Trophoblast cell (in vitro differentiated cells and primary cell): ENCODE measurements at regions not wholly inside any gene's neighbourhood (a gene's known extent, or its start where the extent isn't known, plus 50 kb on each side); places are given as distances from the start of the nearest gene placed in this dataset.
A peak's percentile ranks its signal among the peaks of the same experiment; 100 is the strongest.

Experiments
- DNase-seq, 2 donors: peaks; one replicate each; pipeline ENCODE4 v3.0.0-alpha.2; 2016
- H2AFZ ChIP-seq: 2 replicates; pipeline ENCODE4 v1.6.1; 2013; ENCODE audit warnings: low read length, moderate library complexity, mild to moderate bottlenecking; ENCODE audit not compliant: insufficient read depth, poor library complexity
- H2AK5ac ChIP-seq: 2 replicates; pipeline ENCODE4 v1.6.1; 2013; ENCODE audit warnings: mild to moderate bottlenecking, low read length
- H2BK120ac ChIP-seq: 2 replicates; pipeline ENCODE4 v1.6.1; 2013; ENCODE audit warnings: low read length, mild to moderate bottlenecking, moderate library complexity; ENCODE audit not compliant: insufficient read depth, poor library complexity
- H2BK12ac ChIP-seq: 2 replicates; pipeline ENCODE4 v1.6.1; 2013; ENCODE audit warnings: mild to moderate bottlenecking, low read length, moderate library complexity
- H2BK5ac ChIP-seq: 2 replicates; pipeline ENCODE4 v1.6.1; 2013; ENCODE audit warnings: low read length, low read depth, moderate library complexity, mild to moderate bottlenecking; ENCODE audit not compliant: poor library complexity
- H3K14ac ChIP-seq: 2 replicates; pipeline ENCODE4 v1.6.1; 2013; ENCODE audit warnings: mild to moderate bottlenecking, low read length
- H3K18ac ChIP-seq: 2 replicates; pipeline ENCODE4 v1.6.1; 2013; ENCODE audit warnings: mild to moderate bottlenecking, low read length
- H3K23ac ChIP-seq: 2 replicates; pipeline ENCODE4 v1.6.1; 2013; ENCODE audit warnings: low read length
- H3K27ac ChIP-seq: 2 replicates; pipeline ENCODE4 v1.5.1; 2013; ENCODE audit warnings: low read depth, mild to moderate bottlenecking, inconsistent platforms, low read length, moderate library complexity
- H3K27me3 ChIP-seq: 2 replicates; pipeline ENCODE4 v1.6.1; 2013; ENCODE audit warnings: inconsistent platforms, mild to moderate bottlenecking, low read length, moderate library complexity; ENCODE audit not compliant: insufficient read depth
- H3K36me3 ChIP-seq, 2 experiments: 1 replicate in 1 of 2; 2 replicates in 1 of 2; pipeline ENCODE4 v1.6.1; 2013; ENCODE audit warnings: low read length in 2 of 2, mild to moderate bottlenecking in 2 of 2, moderate library complexity in 1 of 2; ENCODE audit not compliant: insufficient read depth in 2 of 2, control insufficient read depth in 1 of 2
- H3K4ac ChIP-seq: 2 replicates; pipeline ENCODE4 v1.6.1; 2013; ENCODE audit warnings: low read depth, mild to moderate bottlenecking, low read length, moderate library complexity
- H3K4me1 ChIP-seq, 2 experiments: 1 replicate in 1 of 2; 2 replicates in 1 of 2; pipeline ENCODE4 v1.6.1; 2013; ENCODE audit warnings: low read length in 2 of 2, mild to moderate bottlenecking in 2 of 2, moderate library complexity in 1 of 2; ENCODE audit not compliant: insufficient read depth in 2 of 2, control insufficient read depth in 1 of 2
- H3K4me2 ChIP-seq: 2 replicates; pipeline ENCODE4 v1.6.1; 2013; ENCODE audit warnings: inconsistent platforms, mild to moderate bottlenecking, low read length, moderate library complexity
- H3K4me3 ChIP-seq: 2 replicates; pipeline ENCODE4 v1.5.1; 2013; ENCODE audit warnings: mild to moderate bottlenecking, low read depth, low read length, inconsistent platforms
- H3K79me1 ChIP-seq: one replicate; pipeline ENCODE4 v1.6.1; 2013; ENCODE audit warnings: low read length
- H3K79me2 ChIP-seq: 2 replicates; pipeline ENCODE4 v1.6.1; 2013; ENCODE audit warnings: low read length, mild to moderate bottlenecking; ENCODE audit not compliant: control insufficient read depth, insufficient read depth, poor library complexity
- H3K9ac ChIP-seq: 2 replicates; pipeline ENCODE4 v1.6.1; 2013; ENCODE audit warnings: mild to moderate bottlenecking, low read length
- H3K9me3 ChIP-seq: 2 replicates; pipeline ENCODE4 v1.6.1; 2013; ENCODE audit warnings: low read depth, mild to moderate bottlenecking, control low read depth, inconsistent platforms, low read length; ENCODE audit not compliant: insufficient read depth
- H4K12ac ChIP-seq: 2 replicates; pipeline ENCODE4 v1.6.1; 2013; ENCODE audit warnings: low read depth, mild to moderate bottlenecking, low read length, moderate library complexity
- H4K8ac ChIP-seq: 2 replicates; pipeline ENCODE4 v1.6.1; 2013; ENCODE audit warnings: low read depth, mild to moderate bottlenecking, low read length, moderate library complexity
- H4K91ac ChIP-seq: one replicate; pipeline ENCODE4 v1.6.1; 2013; ENCODE audit warnings: low read depth, mild to moderate bottlenecking, low read length, moderate library complexity
- WGBS: extraction: QIAGEN DNeasy Blood & Tissue Kit; methylation state at CpG from one replicate; pipeline ENCODE4 v1.1.7; 2013; ENCODE audit warnings: missing lambda C conversion rate; ENCODE audit not compliant: insufficient read length, insufficient coverage; ENCODE audit errors: extremely low coverage; 5-methylcytosine and 5-hydroxymethylcytosine counted together

DNA sequence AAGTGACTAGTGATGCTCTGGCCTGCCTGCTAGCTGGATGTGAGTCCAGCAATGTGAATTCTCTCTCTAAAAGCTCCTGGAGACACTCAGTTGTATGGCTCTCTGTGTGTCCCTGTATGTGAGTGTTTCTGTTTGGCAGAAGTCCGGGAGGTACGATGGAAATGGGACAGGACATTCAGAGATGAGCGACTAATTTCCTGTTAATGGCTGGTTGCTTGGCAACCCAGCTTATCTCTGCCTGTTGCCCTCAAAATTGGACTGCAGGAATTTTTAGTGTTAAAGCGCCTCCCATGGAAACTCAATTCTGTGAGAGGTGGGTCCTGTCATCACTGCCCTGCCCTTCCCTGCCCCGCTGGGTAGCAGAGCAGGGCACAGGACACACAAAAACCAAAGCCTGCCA is 136.8 kb upstream of the LRFN2 start:
- Histone ChIP-seq H3K27me3 (no peaks in the 10 kb centered on the region), H2BK5ac (no peak overlapping the region), H4K91ac (no peak overlapping the region), H3K23ac (no peak overlapping the region), H3K4me3 (no peak overlapping the region), H2BK120ac (no peak overlapping the region), H3K4ac (no peak overlapping the region), H3K79me2 (no peaks in the 10 kb centered on the region), H3K18ac (no peak overlapping the region), H4K8ac (no peak overlapping the region), H3K27ac (no peak overlapping the region), H3K9ac (no peak overlapping the region), H3K79me1 (peaks cover 2% of the 10 kb centered on the region), H2AFZ (no peak overlapping the region), H3K14ac (no peak overlapping the region), H3K9me3 (no peaks in the 10 kb centered on the region), H3K4me2 (no peak overlapping the region), H3K4me1 (peaks cover 10 to 17% of the 10 kb centered on the region in 2 experiments), H4K12ac (no peak overlapping the region), H2AK5ac (no peak overlapping the region), H2BK12ac (no peak overlapping the region), H3K36me3 (no peaks in the 10 kb centered on the region)
- no peak for DNase-seq
- no CpG with 5 or more reads among the region's 5 CpGs for WGBS

DNA sequence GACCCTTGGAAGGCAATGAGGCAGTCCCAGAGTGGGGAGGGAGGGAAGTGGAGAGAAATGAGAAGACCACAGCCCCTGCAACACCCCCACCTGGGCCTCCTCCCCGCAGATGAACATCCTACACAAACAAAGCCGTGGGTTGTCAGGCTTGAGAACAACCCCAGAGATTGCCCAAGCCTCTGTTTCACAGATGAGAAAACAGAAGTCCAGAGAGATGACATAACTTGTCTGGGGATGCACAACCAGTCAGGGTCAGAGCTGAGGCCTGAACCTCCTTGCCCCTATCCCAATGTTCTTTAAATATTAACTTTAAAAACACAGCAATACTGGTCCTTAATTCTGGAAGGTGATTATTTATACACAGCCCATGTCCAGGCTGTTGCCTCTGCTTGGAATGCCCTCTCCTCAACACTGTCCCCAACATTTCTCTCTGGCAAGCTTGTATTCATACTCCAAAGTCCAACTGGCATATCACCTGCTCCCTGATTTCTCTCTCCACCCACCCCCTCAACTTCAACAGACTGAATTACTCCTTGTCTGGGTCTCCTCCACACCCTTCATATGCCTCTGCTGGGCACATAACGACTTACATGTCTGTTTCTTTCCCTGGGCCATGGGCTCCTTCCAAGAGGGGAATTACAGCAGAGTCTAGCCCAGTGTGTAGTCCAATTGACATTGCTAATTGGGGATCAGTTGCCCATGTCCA is 135.5 kb upstream of the LRFN2 start:
- Histone ChIP-seq H3K79me2 (no peaks in the 10 kb centered on the region), H3K79me1 (peaks cover 2% of the 10 kb centered on the region), H4K12ac (no peak overlapping the region), H3K4me3 (no peak overlapping the region), H3K14ac (no peak overlapping the region), H3K4me2 (no peak overlapping the region), H3K27me3 (no peaks in the 10 kb centered on the region), H4K8ac (no peak overlapping the region), H3K4me1 (peaks cover 6 to 14% of the 10 kb centered on the region in 2 experiments), H2BK12ac (no peak overlapping the region), H2BK120ac (no peak overlapping the region), H3K4ac (no peak overlapping the region), H3K23ac (no peak overlapping the region), H3K27ac (no peak overlapping the region), H2BK5ac (no peak overlapping the region), H2AK5ac (no peak overlapping the region), H3K9me3 (no peaks in the 10 kb centered on the region), H3K36me3 (no peaks in the 10 kb centered on the region), H3K18ac (no peak overlapping the region), H4K91ac (no peak overlapping the region), H2AFZ (no peak overlapping the region), H3K9ac (no peak overlapping the region)
- DNase-seq, result no peak
- no CpG with 5 or more reads among the region's 3 CpGs for WGBS

DNA sequence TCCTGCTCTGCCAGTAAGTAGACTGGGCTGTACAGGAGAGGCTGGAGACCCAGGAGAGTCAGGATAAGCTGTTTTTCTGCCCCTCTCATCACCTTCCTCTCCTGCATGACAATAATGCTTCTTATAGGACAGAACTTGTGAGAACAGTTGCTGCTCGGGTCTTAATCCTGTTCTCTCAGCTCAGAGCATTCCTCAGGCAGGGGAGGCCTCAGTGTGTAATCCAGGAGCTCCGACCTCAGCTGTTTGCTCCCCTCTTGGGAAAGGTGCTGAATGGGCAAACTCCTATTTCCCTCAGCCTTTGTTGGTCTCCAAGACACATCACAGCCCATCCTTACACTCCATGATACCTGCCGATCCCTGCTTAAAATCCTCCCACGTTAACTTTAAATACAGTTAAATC is 134.9 kb upstream of the LRFN2 start:
- Histone ChIP-seq H3K14ac (no peak overlapping the region), H3K79me1 (peaks cover 2% of the 10 kb centered on the region), H2BK120ac (no peak overlapping the region), H3K18ac (no peak overlapping the region), H2BK12ac (peak overlapping the region; percentile 39), H3K36me3 (no peaks in the 10 kb centered on the region), H2AFZ (no peak overlapping the region), H3K23ac (no peak overlapping the region), H3K27ac (no peak overlapping the region), H4K8ac (no peak overlapping the region), H3K27me3 (no peaks in the 10 kb centered on the region), H4K12ac (no peak overlapping the region), H3K4me1 (peaks cover 6 to 14% of the 10 kb centered on the region in 2 experiments), H3K79me2 (no peaks in the 10 kb centered on the region), H3K9me3 (no peaks in the 10 kb centered on the region), H3K4ac (no peak overlapping the region), H3K4me2 (no peak overlapping the region), H2BK5ac (no peak overlapping the region), H3K4me3 (no peak overlapping the region), H3K9ac (no peak overlapping the region), H2AK5ac (no peak overlapping the region), H4K91ac (no peak overlapping the region)
- no CpG with 5 or more reads among the region's 4 CpGs for WGBS
- DNase-seq, result no peak

DNA sequence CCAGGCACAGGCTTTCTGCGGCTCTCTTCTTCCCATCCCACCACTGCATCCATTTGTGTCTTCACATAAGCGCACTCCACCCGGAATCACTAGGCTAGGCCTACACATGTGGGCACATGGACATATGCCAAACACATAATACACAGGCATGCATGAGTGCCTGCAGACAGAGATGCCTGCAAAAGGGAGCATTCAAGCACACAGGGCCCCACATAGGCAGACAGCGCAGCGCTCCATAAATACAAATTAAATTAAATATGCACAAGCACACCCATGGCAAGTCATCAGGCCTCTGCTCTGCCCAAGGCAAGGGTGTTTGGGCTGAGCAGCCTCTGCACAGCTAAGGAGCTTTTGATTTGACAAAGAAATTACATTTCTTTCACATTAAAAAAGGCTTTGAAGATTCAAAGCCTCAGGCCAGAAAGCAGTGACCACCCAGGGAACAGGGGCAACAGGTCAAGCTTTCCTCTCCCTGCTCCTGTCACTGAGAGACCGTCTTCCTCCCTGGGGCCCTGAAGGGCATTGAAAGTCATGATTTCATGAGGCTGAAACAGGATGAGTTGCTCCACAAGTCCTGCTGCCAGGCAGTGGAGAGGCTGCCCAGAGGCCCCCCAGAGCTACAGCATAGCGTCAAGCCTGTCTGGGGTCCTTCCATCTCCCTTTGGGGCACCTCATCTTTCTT is 134.2 kb upstream of the LRFN2 start:
- Histone ChIP-seq H3K27me3 (no peaks in the 10 kb centered on the region), H3K4me3 (no peak overlapping the region), H3K36me3 (no peaks in the 10 kb centered on the region), H3K79me2 (no peaks in the 10 kb centered on the region), H4K8ac (no peak overlapping the region), H4K12ac (no peak overlapping the region), H4K91ac (no peak overlapping the region), H2BK120ac (no peak overlapping the region), H2BK5ac (no peak overlapping the region), H3K79me1 (peaks cover 2% of the 10 kb centered on the region), H2BK12ac (peak overlapping the region; percentile 26), H3K27ac (no peak overlapping the region), H3K14ac (no peak overlapping the region), H2AK5ac (no peak overlapping the region), H3K4me1 (peaks cover 6 to 14% of the 10 kb centered on the region in 2 experiments), H3K9me3 (no peaks in the 10 kb centered on the region), H3K18ac (no peak overlapping the region), H3K4ac (no peak overlapping the region), H3K9ac (no peak overlapping the region), H3K4me2 (no peak overlapping the region), H2AFZ (no peak overlapping the region), H3K23ac (no peak overlapping the region)
- no peak for DNase-seq
- no CpG with 5 or more reads among the region's 7 CpGs for WGBS
